ENCODE measurements at regions not wholly inside any gene's neighbourhood (a gene's known extent, or its start where the extent isn't known, plus 50 kb on each side); places are given as distances from the start of the nearest gene placed in this dataset.

DNA sequence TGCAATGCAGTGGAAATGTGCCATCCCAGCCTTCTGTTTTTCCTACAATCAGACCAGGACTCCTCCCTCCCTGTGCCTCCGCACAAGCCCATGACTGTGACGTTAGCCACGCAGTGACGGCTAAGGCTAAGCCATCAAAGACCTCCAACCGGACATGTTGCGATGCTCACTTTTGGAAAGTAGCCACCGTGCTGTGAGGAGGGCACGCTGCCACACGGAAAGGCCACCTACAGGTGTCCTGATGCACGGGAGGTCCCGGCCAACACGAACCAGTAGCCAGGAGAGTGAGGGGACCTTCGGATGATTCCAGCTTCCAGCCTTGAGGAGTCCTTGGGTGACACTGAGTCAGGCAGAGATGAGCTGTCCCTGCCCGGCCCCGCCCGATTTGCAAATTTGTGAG lies 53.9 kb downstream of the FOXL1 start:
- Histone ChIP-seq H3K79me2 (ENCODE audit: low read length) (no peaks in the 10 kb centered on the region), H3K27ac (ENCODE audit: low read length) (no peak overlapping the region), H3K4me1 (ENCODE audit: low read length) (no peaks in the 10 kb centered on the region), H3K4me2 (ENCODE audit: low read depth, low read length) (no peak overlapping the region), H4K20me1 (ENCODE audit: insufficient read depth, low read length) (no peaks in the 10 kb centered on the region), H3K36me3 (replicated peaks; ENCODE audit: insufficient read depth, low read length) (no peaks in the 10 kb centered on the region), H3K9me3 (replicated peaks; ENCODE audit: insufficient read depth, low read length) (no peaks in the 10 kb centered on the region), H3K9ac (ENCODE audit: low read length) (no peak overlapping the region), H3K9me2 (replicated peaks; ENCODE audit: insufficient read depth, low read length) (no peaks in the 10 kb centered on the region), H3K27me3 (replicated peaks; ENCODE audit: insufficient read depth, low read length) (peaks cover 48% of the 10 kb centered on the region), H3F3A (ENCODE audit: insufficient read depth, low read length) (no peaks in the 10 kb centered on the region), H3K4me3 (ENCODE audit: low read length) (no peak overlapping the region), H2AFZ (ENCODE audit: low read length) (no peak overlapping the region)
- no peak for TF ChIP-seq EZH2phosphoT487 (IDR thresholded peaks at IDR 0.05; ENCODE audit: low read length)
- TF ChIP-seq, protein P1, sequence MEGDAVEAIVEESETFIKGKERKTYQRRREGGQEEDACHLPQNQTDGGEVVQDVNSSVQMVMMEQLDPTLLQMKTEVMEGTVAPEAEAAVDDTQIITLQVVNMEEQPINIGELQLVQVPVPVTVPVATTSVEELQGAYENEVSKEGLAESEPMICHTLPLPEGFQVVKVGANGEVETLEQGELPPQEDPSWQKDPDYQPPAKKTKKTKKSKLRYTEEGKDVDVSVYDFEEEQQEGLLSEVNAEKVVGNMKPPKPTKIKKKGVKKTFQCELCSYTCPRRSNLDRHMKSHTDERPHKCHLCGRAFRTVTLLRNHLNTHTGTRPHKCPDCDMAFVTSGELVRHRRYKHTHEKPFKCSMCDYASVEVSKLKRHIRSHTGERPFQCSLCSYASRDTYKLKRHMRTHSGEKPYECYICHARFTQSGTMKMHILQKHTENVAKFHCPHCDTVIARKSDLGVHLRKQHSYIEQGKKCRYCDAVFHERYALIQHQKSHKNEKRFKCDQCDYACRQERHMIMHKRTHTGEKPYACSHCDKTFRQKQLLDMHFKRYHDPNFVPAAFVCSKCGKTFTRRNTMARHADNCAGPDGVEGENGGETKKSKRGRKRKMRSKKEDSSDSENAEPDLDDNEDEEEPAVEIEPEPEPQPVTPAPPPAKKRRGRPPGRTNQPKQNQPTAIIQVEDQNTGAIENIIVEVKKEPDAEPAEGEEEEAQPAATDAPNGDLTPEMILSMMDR (IDR thresholded peaks at IDR 0.05; ENCODE audit: low read length) = no peak
- no peak for TF ChIP-seq EZH2 (optimal IDR thresholded peaks at IDR 0.05; ENCODE audit: low read depth, low read length)
- no peak for DNase-seq

GRCh38 chr16:86632944-86633343 lies 54.6 kb downstream of the FOXL1 start:
- no peak for TF ChIP-seq EZH2phosphoT487 (IDR thresholded peaks at IDR 0.05; ENCODE audit: low read length)
- TF ChIP-seq, protein P1 (IDR thresholded peaks at IDR 0.05; ENCODE audit: low read length) = no peak
- no peak for TF ChIP-seq EZH2 (optimal IDR thresholded peaks at IDR 0.05; ENCODE audit: low read depth, low read length)
- no peaks in the 10 kb centered on the region for H3K36me3 ChIP-seq (replicated peaks; ENCODE audit: insufficient read depth, low read length)
- H4K20me1 ChIP-seq (ENCODE audit: insufficient read depth, low read length) = no peaks in the 10 kb centered on the region
- no peak overlapping the region for H3K4me2 ChIP-seq (ENCODE audit: low read depth, low read length)
- no peaks in the 10 kb centered on the region for H3K4me1 ChIP-seq (ENCODE audit: low read length)
- no peak overlapping the region for H2AFZ ChIP-seq (ENCODE audit: low read length)
- H3F3A ChIP-seq (ENCODE audit: insufficient read depth, low read length) = no peaks in the 10 kb centered on the region
- no peak for DNase-seq
- no peaks in the 10 kb centered on the region for H3K9me3 ChIP-seq (replicated peaks; ENCODE audit: insufficient read depth, low read length)
- H3K79me2 ChIP-seq (ENCODE audit: low read length) = no peaks in the 10 kb centered on the region
- no peak overlapping the region for H3K4me3 ChIP-seq (ENCODE audit: low read length)
- peaks cover 44% of the 10 kb centered on the region for H3K27me3 ChIP-seq (replicated peaks; ENCODE audit: insufficient read depth, low read length)
- no peaks in the 10 kb centered on the region for H3K9me2 ChIP-seq (replicated peaks; ENCODE audit: insufficient read depth, low read length)
- no peak overlapping the region for H3K9ac ChIP-seq (ENCODE audit: low read length)
- no peak overlapping the region for H3K27ac ChIP-seq (ENCODE audit: low read length)

GRCh38 chr16:86634292-86634691 lies 55.9 kb downstream of the FOXL1 start:
- no peak for DNase-seq

More at GRCh38 chr16:86634292-86634691, 55.9 kb downstream of the FOXL1 start:
- Histone ChIP-seq H3K9ac (ENCODE audit: low read length) (no peak overlapping the region), H3K79me2 (ENCODE audit: low read length) (no peaks in the 10 kb centered on the region), H3K4me3 (ENCODE audit: low read length) (no peak overlapping the region), H3K4me1 (ENCODE audit: low read length) (no peaks in the 10 kb centered on the region), H3K36me3 (replicated peaks; ENCODE audit: insufficient read depth, low read length) (no peaks in the 10 kb centered on the region), H3K9me2 (replicated peaks; ENCODE audit: insufficient read depth, low read length) (no peaks in the 10 kb centered on the region), H3K9me3 (replicated peaks; ENCODE audit: insufficient read depth, low read length) (no peaks in the 10 kb centered on the region), H3F3A (ENCODE audit: insufficient read depth, low read length) (no peaks in the 10 kb centered on the region), H3K27ac (ENCODE audit: low read length) (no peak overlapping the region), H2AFZ (ENCODE audit: low read length) (no peak overlapping the region), H3K27me3 (replicated peaks; ENCODE audit: insufficient read depth, low read length) (peaks cover 43% of the 10 kb centered on the region), H4K20me1 (ENCODE audit: insufficient read depth, low read length) (no peaks in the 10 kb centered on the region), H3K4me2 (ENCODE audit: low read depth, low read length) (no peak overlapping the region)
- TF ChIP-seq EZH2phosphoT487 (IDR thresholded peaks at IDR 0.05; ENCODE audit: low read length) (no peak), EZH2 (optimal IDR thresholded peaks at IDR 0.05; ENCODE audit: low read depth, low read length) (no peak)
- TF ChIP-seq, protein P1 (IDR thresholded peaks at IDR 0.05; ENCODE audit: low read length) = no peak
